ENCODE measurements at regions not wholly inside any gene's neighbourhood (a gene's known extent, or its start where the extent isn't known, plus 50 kb on each side); places are given as distances from the start of the nearest gene placed in this dataset.
"Not testable (repeated sequence)": the region's sequence is repeated elsewhere in the genome, so short reads cannot be mapped to it uniquely, and the experiment has no call there.

- DNase-seq: no peak
Measured at GRCh38 chr7:50853311-50853710, 70.6 kb upstream of the GRB10 start.

GRCh38 chr7:50852901-50853300 lies 70.2 kb upstream of the GRB10 start:
- DNase-seq: no peak

GRCh38 chr7:50851891-50852290 lies 69.2 kb upstream of the GRB10 start:
- DNase-seq: no peak

GRCh38 chr7:50851451-50851850 lies 68.8 kb upstream of the GRB10 start:
- DNase-seq: no peak

- no peak for DNase-seq
Measured at GRCh38 chr7:50849991-50850390, 67.3 kb upstream of the GRB10 start.

- DNase-seq: no peak
Measured at GRCh38 chr7:50848203-50848602, 65.5 kb upstream of the GRB10 start.

GRCh38 chr7:50844861-50845260 lies 62.2 kb upstream of the GRB10 start:
- DNase-seq: not testable (repeated sequence)

- no peak for DNase-seq
Measured at GRCh38 chr7:50842041-50842440, 59.3 kb upstream of the GRB10 start.

- no peak for DNase-seq
Measured at GRCh38 chr7:50838675-50839377, 56.1 kb upstream of the GRB10 start.

GRCh38 chr7:50837965-50838364 lies 55.3 kb upstream of the GRB10 start:
- DNase-seq: no peak

GRCh38 chr7:50836646-50837045 lies 54.0 kb upstream of the GRB10 start:
- DNase-seq: no peak

- no peak for DNase-seq
Measured at GRCh38 chr7:50835156-50835555, 52.5 kb upstream of the GRB10 start.

GRCh38 chr7:50834679-50835078 lies 52.0 kb upstream of the GRB10 start:
- DNase-seq: no peak

GRCh38 chr7:50834031-50834535 lies 51.4 kb upstream of the GRB10 start:
- no peak for DNase-seq

GRCh38 chr7:50832744-50833143 lies 50.0 kb upstream of the GRB10 start:
- no peak for DNase-seq

All from NCI-H345 (cell line).